ENCODE measurements at regions not wholly inside any gene's neighbourhood (a gene's known extent, or its start where the extent isn't known, plus 50 kb on each side); places are given as distances from the start of the nearest gene placed in this dataset.

GRCh38 chr5:4442221-4442620 lies 697.9 kb upstream of the ADAMTS16 start:
- no peak for DNase-seq (ENCODE audit: low read depth in 2 of 3, low spot score in 1 of 3)

DNA sequence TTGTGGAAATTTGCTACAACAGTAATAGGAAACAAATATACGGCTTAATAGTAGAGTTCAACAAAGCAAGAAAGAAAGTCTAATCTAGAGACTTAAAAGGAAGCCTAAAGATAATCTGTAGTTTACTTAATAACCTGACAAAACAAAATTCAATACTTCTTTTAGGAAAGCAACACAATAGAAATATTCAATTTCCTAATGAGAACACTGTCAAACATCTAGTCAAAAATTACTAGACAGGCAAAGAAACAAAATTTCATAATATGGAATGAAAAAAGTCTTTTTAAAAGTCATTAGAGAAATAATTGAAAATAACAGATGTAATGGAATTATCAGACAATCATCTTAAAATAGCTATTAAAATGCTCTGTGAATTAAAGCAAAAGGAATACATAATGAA lies 692.5 kb upstream of the ADAMTS16 start:
- no peak for DNase-seq (ENCODE audit: low read depth in 2 of 3, low spot score in 1 of 3)

GRCh38 chr5:4453655-4454054 lies 686.5 kb upstream of the ADAMTS16 start:
- DNase-seq (ENCODE audit: low read depth in 2 of 3, low spot score in 1 of 3): no peak

- no peak for DNase-seq (ENCODE audit: low read depth in 2 of 3, low spot score in 1 of 3)
Observed at GRCh38 chr5:4479426-4479825, 660.7 kb upstream of the ADAMTS16 start.

DNA sequence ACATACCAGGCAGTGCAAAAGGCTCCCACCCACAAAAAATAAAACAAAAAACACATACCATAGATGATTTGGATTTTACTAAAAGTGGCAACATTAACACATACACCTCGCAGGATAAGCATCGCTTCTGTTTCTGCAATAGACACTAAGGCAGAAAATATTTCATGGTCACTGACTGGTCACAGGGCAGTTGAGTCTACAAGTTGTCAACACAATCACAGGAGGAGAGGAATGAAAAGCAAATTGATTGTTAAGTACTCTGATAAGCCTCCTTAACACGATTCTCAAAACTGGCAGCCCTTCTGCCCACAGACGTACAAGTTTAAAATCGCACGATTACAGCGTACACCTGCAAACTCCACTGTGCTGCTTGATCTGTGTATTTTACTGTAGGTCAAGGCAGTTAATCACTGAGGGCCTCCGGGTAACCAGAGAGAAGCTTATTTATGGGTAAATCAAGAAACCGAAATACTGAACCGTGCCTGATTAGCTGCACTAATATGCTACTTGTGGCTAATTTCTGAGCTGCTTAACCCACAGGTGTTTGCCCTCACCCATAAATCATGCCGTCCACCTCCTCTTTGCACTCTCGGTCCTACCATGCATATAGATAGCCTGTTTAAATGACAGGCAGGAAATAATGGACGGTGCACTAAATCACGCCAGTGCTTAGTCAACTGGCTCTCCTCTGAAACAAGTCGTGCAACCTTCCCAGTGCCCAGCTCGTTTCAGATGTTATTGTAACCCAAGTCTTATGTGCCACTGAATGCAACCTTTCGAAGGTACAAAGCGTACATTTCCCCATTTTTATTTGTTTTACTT lies 659.4 kb upstream of the ADAMTS16 start:
- no peak for DNase-seq (ENCODE audit: low read depth in 2 of 3, low spot score in 1 of 3)

DNA sequence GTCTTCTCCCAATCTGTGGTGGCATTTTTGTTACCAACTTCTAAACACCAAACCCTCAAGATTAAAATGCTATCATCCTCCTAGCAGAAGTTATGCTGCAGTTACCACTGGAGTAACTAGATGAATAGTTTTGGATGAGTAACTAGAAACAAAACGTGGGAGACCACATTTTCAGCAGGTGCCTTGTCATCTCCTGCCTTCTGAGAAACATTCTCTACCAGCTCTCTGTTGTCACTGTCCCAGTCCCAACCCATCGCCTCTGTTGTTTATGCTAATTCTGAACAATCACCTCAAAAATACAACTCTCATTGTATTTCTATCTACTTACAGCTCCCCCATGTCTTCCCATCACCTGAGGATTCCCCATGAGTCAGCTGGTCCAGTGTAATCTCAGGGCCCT lies 652.5 kb upstream of the ADAMTS16 start:
- DNase-seq (ENCODE audit: low read depth in 2 of 3, low spot score in 1 of 3): no peak

- DNase-seq (ENCODE audit: low read depth in 2 of 3, low spot score in 1 of 3): no peak
Observed at GRCh38 chr5:4511996-4512656, 628.0 kb upstream of the ADAMTS16 start.

GRCh38 chr5:4513381-4513780 lies 626.7 kb upstream of the ADAMTS16 start:
- no peak for DNase-seq (ENCODE audit: low read depth in 2 of 3, low spot score in 1 of 3)

DNA sequence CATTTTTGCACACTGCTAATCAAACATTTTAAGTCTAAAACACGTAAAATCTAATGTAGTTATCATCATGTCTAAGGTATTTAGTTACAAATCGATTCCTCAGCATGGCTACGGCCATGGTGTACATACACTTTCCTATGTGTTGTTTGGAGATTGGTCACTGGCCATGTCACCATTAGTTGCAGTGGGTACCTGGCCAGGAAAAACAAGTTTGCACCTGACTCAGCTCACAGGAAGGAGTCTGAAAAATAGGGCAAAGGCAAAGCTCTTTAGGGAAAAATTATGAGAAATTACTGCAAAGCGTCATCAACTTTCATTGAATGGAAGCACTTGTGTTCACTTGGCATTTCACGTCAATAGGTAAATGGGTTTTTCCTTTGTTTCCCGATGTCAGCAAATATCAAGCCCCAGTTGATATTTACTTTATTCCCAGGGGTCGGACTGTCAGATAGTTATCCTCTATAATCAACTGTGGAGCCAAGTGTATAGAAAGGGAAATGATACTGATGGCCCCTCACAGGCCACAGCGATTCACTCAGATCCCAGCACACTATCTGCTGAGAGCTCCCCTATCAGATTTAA lies 626.0 kb upstream of the ADAMTS16 start:
- no peak for DNase-seq (ENCODE audit: low read depth in 2 of 3, low spot score in 1 of 3)

GRCh38 chr5:4518903-4519672 lies 621.0 kb upstream of the ADAMTS16 start:
- no peak for DNase-seq (ENCODE audit: low read depth in 2 of 3, low spot score in 1 of 3)

- DNase-seq (ENCODE audit: low read depth in 2 of 3, low spot score in 1 of 3): no peak
Observed at GRCh38 chr5:4520559-4520958, 619.6 kb upstream of the ADAMTS16 start.

- no peak for DNase-seq (ENCODE audit: low read depth in 2 of 3, low spot score in 1 of 3)
Observed at GRCh38 chr5:4523038-4523437, 617.1 kb upstream of the ADAMTS16 start.

- DNase-seq (ENCODE audit: low read depth in 2 of 3, low spot score in 1 of 3): no peak
Observed at GRCh38 chr5:4531756-4532704, 608.1 kb upstream of the ADAMTS16 start.

- DNase-seq (ENCODE audit: low read depth in 2 of 3, low spot score in 1 of 3): no peak
Observed at GRCh38 chr5:4532705-4533080, 607.4 kb upstream of the ADAMTS16 start.

DNA sequence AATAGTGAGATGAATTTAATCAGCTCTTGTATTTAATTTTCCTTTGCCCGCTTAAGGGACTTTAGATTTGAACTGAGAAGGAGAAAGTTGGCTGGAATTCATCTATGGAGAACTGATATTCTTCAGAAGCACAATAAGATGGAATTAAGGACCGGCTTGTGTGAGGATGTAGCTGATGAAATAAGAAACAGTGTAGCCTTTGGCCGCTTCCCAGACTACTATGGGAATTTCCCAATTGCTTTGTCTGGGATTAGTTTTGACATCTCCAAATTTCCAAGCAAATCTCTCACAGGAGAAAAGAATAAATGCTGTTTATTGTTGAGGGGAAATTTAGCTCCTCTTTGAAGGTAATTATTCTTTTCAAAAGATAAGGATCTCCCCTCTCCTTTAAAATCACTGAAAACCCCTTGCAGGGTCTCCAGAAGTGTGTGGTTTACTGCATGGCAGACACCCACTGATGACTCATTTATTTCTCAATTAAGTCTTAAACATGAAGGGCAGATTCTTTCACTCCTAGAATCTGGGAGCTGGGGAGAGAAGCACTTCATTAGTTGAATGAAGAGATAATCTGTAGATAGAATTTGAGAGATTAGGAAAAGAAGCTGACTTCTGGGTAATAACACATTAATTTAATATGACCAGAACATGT lies 606.5 kb upstream of the ADAMTS16 start:
- no peak for DNase-seq (ENCODE audit: low read depth in 2 of 3, low spot score in 1 of 3)

- DNase-seq (ENCODE audit: low read depth in 2 of 3, low spot score in 1 of 3): no peak
Observed at GRCh38 chr5:4537489-4537888, 602.6 kb upstream of the ADAMTS16 start.

DNA sequence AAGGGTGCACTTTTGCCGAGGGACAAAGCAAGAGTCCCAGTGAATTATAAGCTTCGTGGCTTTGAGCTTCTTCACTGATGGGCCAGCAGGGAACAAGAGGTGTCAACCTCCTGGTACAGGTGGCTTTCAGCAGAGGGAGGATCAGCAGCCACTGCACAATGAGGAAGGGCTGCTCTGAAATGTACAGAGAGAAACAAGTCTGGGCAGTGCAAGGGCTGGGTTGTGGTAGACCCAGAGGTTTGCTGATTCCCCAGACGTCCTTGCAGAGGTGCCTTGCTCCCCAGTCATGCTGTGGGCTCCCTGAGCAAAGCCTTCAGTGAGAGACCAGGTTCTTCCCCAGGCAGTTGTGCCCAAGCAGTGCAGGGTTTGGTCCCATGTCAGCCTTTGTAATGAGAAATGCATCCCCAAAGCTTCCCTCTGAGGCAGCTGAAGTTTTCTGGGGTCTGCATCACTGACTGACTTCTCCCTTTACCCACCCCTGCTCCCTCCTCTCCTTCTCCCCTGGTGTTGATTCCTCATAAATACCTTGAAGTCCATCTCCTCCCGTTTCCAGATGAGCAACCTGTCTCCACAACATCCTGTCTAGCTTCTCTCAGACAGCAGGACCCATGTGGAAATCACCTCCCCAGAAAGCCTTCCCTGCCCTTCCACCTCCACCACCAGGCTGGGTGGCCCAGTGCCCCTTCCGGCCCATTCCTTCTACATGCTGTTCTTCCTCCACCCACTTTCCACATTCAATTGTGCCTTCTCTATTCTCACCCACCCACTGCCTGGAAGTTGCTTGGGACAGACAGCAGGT lies 599.6 kb upstream of the ADAMTS16 start:
- DNase-seq (ENCODE audit: low read depth in 2 of 3, low spot score in 1 of 3): no peak

- DNase-seq (ENCODE audit: low read depth in 2 of 3, low spot score in 1 of 3): no peak
Observed at GRCh38 chr5:4541334-4541733, 598.8 kb upstream of the ADAMTS16 start.

- no peak for DNase-seq (ENCODE audit: low read depth in 2 of 3, low spot score in 1 of 3)
Observed at GRCh38 chr5:4542145-4542778, 597.9 kb upstream of the ADAMTS16 start.

Measured in stimulated activated CD4-positive, alpha-beta T cell treated with anti-CD3 and anti-CD28 coated beads, Interleukin-12 subunit alpha, Interleukin-12 subunit beta, amount 100 ng/mL, for 48 hours (primary cell).